ENCODE measurements at regions not wholly inside any gene's neighbourhood (a gene's known extent, or its start where the extent isn't known, plus 50 kb on each side); places are given as distances from the start of the nearest gene placed in this dataset.

- TF ChIP-seq CTCF (IDR thresholded peaks at IDR 0.05) (no peak), POLR2A (IDR thresholded peaks at IDR 0.05) (no peak)
Observed at GRCh38 chr3:89787979-89788378, 680.6 kb downstream of the EPHA3 start.
